Putamen (tissue), 1 donor: ENCODE measurements at regions not wholly inside any gene's neighbourhood (a gene's known extent, or its start where the extent isn't known, plus 50 kb on each side); places are given as distances from the start of the nearest gene placed in this dataset.
"Not testable (repeated sequence)": the region's sequence is repeated elsewhere in the genome, so short reads cannot be mapped to it uniquely, and the experiment has no call there.

Experiments
- DNase-seq: peaks from one replicate; pipeline ENCODE4 v3.0.0-alpha.2; 2016; ENCODE audit warnings: low spot score

GRCh38 chr1:59206616-59207015 lies 90.3 kb upstream of the FGGY start:
- not testable (repeated sequence) for DNase-seq

- DNase-seq = not testable (repeated sequence)
Measured at GRCh38 chr1:59210430-59210829, 86.5 kb upstream of the FGGY start.

- DNase-seq = no peak
Measured at GRCh38 chr1:59212706-59213105, 84.2 kb upstream of the FGGY start.

GRCh38 chr1:59214248-59215208 lies 82.4 kb upstream of the FGGY start:
- no peak for DNase-seq

GRCh38 chr1:59215766-59216291 lies 81.1 kb upstream of the FGGY start:
- DNase-seq = no peak

GRCh38 chr1:59217439-59217838 lies 79.5 kb upstream of the FGGY start:
- not testable (repeated sequence) for DNase-seq

GRCh38 chr1:59218521-59219236 lies 78.2 kb upstream of the FGGY start:
- no peak for DNase-seq

- no peak for DNase-seq
Measured at GRCh38 chr1:59219916-59220315, 77.0 kb upstream of the FGGY start.

GRCh38 chr1:59220356-59220755 lies 76.5 kb upstream of the FGGY start:
- no peak for DNase-seq

GRCh38 chr1:59223198-59223597 lies 73.7 kb upstream of the FGGY start:
- DNase-seq = no peak

- no peak for DNase-seq
Measured at GRCh38 chr1:59223989-59224634, 72.8 kb upstream of the FGGY start.

- DNase-seq = no peak
Measured at GRCh38 chr1:59225594-59226316, 71.1 kb upstream of the FGGY start.

- DNase-seq = no peak
Measured at GRCh38 chr1:59229138-59229537, 67.8 kb upstream of the FGGY start.

- no peak for DNase-seq
Measured at GRCh38 chr1:59230622-59231021, 66.3 kb upstream of the FGGY start.

- DNase-seq = no peak
Measured at GRCh38 chr1:59232216-59232615, 64.7 kb upstream of the FGGY start.

GRCh38 chr1:59233444-59233843 lies 63.5 kb upstream of the FGGY start:
- no peak for DNase-seq

GRCh38 chr1:59236721-59237545 lies 60.0 kb upstream of the FGGY start:
- peak; percentile 14 for DNase-seq

GRCh38 chr1:59237900-59238299 lies 59.0 kb upstream of the FGGY start:
- no peak for DNase-seq

GRCh38 chr1:59238333-59238934 lies 58.5 kb upstream of the FGGY start:
- no peak for DNase-seq

- DNase-seq = no peak
Measured at GRCh38 chr1:59238993-59239392, 57.9 kb upstream of the FGGY start.
